Muscle of arm (tissue), 1 donor: ENCODE measurements at regions not wholly inside any gene's neighbourhood (a gene's known extent, or its start where the extent isn't known, plus 50 kb on each side); places are given as distances from the start of the nearest gene placed in this dataset.
A peak's percentile ranks its signal among the peaks of the same experiment; 100 is the strongest.

ENCODE experiments used
- DNase-seq: peaks from one replicate; pipeline ENCODE4 v3.0.0-alpha.2; 2013

DNA sequence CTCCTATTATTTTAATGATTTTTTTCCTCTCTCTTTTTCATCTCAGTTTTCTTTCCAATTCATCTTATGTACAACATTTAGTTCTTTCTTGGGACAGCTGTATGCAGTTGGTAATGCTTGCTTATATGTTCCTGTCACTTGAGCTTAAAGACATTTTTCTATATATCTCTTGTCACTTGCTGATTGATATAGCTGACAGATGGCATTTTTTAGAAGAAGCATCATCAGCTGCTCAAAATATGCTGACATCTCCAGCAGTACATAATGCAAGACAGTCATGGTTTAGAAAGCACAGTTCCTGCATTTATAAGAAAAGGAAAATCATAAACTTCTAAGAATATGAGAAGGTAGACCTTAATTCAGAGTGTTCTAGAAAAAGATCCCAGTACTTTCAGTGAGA is 56.5 kb downstream of the DCAF8L1 start:
- no peak for DNase-seq

DNA sequence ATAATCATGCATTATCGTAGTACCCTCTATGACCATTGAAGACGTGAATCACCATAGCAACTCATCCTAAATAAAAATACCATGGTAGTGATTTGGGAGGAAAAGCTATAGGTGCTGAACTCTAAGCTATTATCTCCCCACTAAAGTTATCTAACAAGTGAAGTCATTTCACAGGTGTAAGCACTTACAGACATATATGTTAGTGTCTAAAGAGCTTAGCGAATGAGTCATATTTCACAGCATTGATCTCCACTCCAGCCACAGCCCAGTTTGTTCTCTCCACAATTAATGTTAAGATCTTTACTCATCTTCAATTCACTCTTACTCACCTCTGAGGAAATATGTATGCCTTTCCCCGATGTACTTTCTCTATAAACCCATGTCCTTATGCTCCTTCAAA is 57.0 kb downstream of the DCAF8L1 start:
- DNase-seq: no peak

DNA sequence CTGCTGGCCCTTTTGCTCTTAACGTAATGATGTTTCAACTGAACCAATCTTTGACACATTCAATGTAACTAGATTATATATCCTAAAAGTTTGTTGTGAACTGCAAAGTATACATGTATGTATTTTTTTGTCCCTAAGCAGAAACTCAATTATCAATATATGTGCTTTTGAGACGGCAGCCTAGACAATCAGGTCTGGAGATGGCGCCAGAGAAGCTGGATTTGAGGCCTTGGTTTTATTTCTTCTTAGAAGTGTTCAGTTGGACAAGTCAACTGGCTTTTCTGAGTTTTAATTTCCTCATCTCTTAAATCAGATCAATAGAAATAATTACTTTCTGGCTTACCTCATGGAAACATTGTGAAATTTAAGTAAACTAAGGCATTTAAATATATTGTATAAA is 62.5 kb downstream of the DCAF8L1 start:
- no peak for DNase-seq

DNA sequence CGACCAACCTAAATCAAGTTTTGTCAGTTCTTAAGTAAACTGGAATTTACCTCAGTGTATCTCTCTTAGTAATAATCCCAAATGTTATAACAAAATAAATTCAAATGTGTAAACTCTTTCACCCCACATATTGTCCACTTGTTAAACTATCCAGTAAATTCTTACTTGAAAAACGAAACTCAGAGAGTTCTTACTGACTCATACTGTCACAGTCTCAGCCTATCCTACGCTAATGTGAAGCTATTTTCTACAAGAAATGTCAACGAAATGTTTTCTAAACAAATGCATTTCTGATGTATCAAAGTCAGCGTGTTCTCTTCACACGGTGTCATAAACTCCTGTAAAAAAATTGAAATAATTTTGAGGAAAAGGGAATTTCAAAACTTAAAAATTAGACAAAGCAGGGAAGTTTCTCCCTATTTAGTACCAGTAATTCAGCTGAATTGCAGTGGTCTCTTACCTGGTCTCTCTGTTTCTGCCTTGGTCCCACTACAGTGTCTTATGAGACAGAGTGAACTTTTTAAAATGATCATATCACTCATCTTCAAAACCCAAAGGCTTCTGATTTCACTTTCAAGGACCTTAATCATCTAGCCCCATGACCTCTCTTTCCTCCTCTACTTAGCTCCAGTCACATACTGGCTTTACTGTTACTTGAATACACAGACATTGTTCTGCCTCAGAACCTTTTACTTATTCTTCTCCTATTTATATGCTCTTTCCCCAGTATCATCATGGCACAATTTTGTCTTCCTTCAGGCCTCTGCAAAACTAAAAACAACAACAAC is 63.3 kb downstream of the DCAF8L1 start:
- DNase-seq: no peak

DNA sequence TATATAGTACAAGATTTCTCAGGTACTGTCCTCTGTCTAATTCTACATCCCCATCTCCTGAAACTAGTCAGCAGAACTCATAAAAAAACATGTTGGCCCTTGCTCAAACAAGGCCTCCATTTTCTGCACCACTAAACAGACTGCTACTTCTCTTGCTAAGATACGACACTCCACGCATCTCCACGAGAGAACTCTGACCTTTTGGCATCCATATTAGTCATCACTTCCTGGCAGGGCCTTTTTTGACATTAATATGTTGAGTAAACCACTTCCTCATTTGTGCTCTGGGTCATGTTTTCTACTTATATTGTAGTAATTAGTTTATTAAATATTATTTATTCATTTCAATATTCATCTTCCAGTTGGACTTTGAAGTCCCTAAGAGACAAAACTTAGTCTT is 65.6 kb downstream of the DCAF8L1 start:
- peak; percentile 5 for DNase-seq

DNA sequence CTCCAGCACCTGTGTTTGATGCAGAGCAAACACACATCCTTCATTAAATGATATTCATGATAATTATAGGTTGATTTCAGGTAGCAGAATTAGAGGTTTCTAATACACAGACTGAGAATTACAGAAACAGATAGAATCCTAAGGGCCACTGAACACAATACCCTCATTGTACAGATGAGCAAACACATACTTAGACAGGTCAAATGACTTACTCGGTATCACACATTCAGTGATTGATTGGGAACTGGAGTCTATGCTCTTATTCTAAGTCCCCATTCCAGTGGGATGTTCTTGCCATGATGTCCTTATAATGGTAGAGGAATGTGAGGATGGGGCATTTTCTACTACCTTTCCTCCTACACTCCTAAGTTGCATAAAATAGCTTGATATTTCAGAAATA is 70.8 kb downstream of the DCAF8L1 start:
- no peak for DNase-seq

DNA sequence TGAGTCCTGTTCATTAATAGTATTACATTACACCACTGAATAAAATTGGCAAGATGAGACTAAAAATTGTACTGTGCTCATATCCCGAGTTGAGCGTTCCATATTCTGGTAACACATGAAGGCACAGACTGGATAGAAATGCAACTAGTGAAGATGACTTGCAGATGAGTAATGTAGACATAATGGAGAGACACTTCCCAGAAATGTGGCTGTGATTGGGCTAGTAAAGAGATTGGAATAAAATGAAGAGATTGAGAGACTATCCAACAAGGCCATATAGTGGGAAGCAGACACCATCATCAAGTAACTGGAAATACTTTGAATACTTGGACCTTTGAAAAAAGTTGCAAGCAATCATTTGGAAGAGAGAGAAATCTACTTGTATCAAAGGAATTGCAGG is 77.3 kb downstream of the DCAF8L1 start:
- no peak for DNase-seq

DNA sequence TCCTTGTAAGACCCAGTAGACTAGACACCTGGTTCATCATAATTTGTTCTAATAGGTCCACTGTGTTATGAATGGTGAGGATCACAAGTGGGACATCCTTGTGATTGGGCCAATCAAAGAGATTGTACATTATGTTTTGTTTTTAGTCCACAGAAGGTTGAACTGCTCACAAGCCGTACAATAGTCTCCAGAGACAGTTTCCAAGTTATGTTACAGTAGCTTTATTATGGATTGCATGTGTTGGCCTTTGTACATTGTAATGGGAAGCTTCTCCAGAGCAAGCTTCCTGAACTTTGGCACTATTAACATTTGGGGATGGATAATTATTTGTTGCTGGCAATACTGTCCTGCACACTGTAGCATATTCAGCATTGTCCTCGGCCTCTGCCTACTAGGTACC is 86.1 kb downstream of the MAGEB10 start:
- no peak for DNase-seq

DNA sequence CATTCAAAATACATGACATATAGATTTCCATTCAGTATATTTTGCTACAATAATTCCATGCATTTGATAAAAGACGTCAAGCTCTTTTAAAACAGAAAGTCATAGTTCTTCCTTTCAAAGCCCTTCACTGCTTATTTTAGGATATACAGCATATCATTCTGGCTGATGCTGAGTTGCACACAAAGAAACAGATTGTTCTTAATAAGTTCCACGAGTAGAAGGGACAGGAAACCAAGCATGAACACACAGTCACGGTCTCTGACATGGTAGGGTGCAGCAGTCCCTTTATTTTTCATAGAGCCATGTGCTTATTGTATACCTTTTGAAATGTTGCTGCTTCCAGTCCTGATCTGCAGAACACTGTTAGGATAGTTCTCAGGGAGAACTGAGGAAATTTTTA is 85.4 kb downstream of the MAGEB10 start:
- no peak for DNase-seq

DNA sequence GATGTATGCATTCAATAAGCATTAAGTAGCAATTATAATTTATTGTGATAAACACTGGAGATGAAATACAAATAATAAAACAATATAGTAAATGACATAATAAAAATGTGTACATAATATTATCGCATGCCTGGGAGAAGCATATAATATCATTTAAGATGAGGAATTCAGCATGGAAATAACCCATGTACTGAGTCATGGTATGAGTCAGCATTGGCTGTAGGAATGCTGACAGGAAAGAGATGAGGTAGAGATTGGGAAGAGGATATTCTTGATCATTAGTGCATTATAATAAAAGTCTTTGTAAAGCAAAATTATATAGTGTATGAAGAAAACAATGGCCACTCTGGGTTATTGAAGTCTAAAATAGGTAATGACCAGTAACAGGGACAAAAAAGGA is 82.8 kb downstream of the MAGEB10 start:
- no peak for DNase-seq

DNA sequence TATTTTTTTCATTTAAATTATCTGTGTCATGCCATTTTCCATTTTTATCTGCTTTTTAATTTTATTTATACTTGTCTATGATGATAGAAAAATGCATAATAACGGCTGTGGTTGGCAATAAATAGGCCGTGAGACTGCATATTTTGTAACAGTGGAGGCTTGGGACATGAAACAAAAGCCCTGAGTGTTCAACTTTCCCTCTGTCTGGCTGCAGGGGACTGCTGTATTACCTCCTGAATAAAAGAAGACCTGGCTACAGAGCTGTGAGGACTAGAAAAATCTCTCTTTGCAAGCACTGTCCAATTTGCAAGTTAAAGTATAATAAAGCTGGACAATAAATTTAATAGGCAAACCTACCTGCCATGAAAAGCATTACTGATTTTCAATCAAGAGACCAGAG is 82.1 kb downstream of the MAGEB10 start:
- no peak for DNase-seq

DNA sequence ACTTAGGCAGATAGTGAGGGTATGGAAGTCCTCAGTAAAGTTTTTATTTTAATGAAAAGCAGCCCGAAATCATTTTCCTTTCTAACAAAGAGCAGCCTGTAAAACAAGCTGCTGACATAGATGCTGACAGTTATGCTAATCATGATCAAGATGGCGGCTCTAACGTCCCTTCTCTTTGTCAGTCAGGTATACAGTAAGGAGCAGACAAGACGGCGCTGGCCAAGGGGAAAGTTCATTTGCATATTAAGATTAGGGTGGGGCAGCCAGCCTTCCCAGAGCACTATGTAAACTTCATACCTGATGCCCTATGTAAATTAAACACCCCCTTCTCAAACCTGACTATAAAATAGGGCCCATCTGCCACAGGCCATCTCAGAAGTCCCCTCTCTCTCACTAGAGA is 76.9 kb downstream of the MAGEB10 start:
- no peak for DNase-seq

DNA sequence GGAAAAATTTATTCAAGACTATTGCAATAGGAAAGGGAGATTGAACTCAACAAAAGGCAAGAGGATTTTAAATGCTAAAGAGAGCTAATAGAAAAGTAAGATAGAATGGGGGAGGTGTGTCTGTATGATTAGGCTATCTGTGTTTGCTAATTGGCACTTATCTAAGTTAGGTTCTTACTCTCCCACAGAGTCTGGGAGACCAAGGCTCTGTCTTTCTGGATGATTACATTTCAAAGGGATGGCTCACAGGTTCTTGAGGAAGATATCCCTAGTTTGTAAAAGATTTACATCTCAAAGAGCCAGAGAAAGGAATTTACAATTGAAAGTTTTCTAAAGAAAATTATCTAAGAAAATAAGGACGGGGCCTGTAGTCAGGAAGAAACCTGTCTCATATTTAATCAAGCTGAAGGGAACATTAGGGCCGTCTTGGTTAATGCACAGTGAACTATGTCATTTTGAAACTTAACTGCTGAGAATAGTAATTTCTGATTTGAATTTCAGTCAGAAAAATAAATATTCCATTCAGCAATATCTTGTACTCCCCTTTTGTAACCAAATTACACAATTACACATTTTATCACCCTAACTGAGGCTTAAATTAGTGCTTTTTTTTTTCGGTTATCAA is 75.8 kb downstream of the MAGEB10 start:
- DNase-seq: no peak

DNA sequence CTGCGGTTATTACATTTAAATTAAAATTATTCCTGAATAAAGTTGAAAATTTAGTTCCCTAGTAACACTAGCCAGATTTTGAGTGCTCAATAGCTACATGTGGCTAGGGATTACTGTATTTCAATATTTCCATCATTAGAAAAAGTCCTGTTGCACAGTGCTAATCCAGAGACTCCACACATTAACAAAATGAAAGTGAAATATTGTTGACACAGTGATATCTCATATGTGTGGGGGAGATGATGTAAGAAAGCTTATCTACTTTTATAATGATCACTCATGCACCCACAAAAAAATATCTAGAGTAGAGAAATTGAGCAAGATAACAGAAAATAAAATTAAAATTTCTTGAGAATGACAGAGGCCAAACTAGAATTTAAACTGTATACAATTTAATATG is 74.9 kb downstream of the MAGEB10 start:
- no peak for DNase-seq

DNA sequence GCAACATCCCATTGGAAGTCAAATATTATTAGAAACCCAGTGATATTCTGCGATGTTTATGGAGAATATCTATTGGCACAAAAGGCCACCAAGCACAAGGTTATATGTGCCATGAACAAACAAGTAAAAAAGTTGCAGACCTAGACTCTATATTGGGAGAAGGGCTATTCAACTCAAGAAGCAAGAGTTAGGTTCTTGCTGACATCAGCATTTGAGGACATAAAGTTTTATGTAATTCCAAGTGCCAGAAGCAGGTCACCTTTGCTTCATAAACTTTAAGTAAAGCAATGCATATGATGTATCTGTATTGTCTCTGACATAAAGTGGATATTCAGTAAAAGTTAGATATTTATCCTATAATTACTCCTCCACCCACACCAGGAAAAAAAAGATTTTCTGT is 71.1 kb downstream of the MAGEB10 start:
- DNase-seq: no peak
